Parathyroid adenoma (tissue), 2 donors: ENCODE measurements at regions not wholly inside any gene's neighbourhood (a gene's known extent, or its start where the extent isn't known, plus 50 kb on each side); places are given as distances from the start of the nearest gene placed in this dataset.

Experiments used
- H2AFZ ChIP-seq: fragments of 300-600 bp; sonication (generic); one replicate; pipeline ENCODE4 v1.7.0; 2017; ENCODE audit warnings: antibody characterized with exemption, mild to moderate bottlenecking
- H3K27ac ChIP-seq: fragments of 300-600 bp; sonication (generic); one replicate; pipeline ENCODE4 v1.7.0; 2017
- H3K27me3 ChIP-seq: fragments of 300-600 bp; sonication (generic); one replicate; pipeline ENCODE4 v1.7.0; 2017; ENCODE audit warnings: low read length; ENCODE audit not compliant: control insufficient read depth, insufficient read depth
- H3K36me3 ChIP-seq: fragments of 300-600 bp; sonication (generic); one replicate; pipeline ENCODE4 v1.7.0; 2017; ENCODE audit warnings: low read length; ENCODE audit not compliant: control insufficient read depth, insufficient read depth
- H3K4me1 ChIP-seq: fragments of 300-600 bp; sonication (generic); one replicate; pipeline ENCODE4 v1.7.0; 2017; ENCODE audit warnings: control low read depth
- H3K4me2 ChIP-seq: fragments of 300-600 bp; sonication (generic); one replicate; pipeline ENCODE4 v1.7.0; 2017; ENCODE audit warnings: low read length
- H3K4me3 ChIP-seq: fragments of 300-600 bp; sonication (generic); one replicate; pipeline ENCODE4 v1.7.0; 2017; ENCODE audit warnings: low read depth, low read length
- H3K79me2 ChIP-seq: fragments of 300-600 bp; sonication (generic); one replicate; pipeline ENCODE4 v1.7.0; 2017; ENCODE audit warnings: control low read depth
- H3K9ac ChIP-seq: fragments of 300-600 bp; sonication (generic); one replicate; pipeline ENCODE4 v1.7.0; 2017; ENCODE audit warnings: mild to moderate bottlenecking
- H3K9me3 ChIP-seq: fragments of 300-600 bp; sonication (generic); one replicate; pipeline ENCODE4 v1.7.0; 2017; ENCODE audit warnings: low read length; ENCODE audit not compliant: control insufficient read depth
- TF ChIP-seq, protein P1 (sequence below): fragments of 300-600 bp; sonication (generic); IDR thresholded peaks from one replicate; pipeline ENCODE4 v1.7.0; 2017; ENCODE audit warnings: antibody characterized with exemption, mild to moderate bottlenecking
- donor health status: primary hyperparathyroidism.

DNA sequence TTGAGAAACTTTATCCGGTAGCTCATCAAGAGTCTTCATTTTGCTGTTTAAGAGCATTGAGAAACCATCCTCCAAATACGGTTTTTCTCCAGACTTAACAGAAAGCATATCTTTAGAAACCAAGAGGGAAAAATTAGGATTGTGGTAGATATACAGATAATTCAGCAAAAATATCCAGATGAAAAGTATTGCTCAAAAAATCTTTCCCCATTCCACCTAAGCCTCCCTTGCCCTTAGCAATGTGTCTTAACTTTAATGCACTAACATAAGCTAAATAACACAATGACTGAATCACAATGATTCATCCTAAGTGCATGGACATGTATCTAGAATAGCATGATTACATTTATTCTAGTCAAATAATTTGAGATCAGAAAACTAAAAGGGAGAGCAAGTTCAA, 130.3 kb upstream of the TARS1 start:
- TF ChIP-seq, protein P1, sequence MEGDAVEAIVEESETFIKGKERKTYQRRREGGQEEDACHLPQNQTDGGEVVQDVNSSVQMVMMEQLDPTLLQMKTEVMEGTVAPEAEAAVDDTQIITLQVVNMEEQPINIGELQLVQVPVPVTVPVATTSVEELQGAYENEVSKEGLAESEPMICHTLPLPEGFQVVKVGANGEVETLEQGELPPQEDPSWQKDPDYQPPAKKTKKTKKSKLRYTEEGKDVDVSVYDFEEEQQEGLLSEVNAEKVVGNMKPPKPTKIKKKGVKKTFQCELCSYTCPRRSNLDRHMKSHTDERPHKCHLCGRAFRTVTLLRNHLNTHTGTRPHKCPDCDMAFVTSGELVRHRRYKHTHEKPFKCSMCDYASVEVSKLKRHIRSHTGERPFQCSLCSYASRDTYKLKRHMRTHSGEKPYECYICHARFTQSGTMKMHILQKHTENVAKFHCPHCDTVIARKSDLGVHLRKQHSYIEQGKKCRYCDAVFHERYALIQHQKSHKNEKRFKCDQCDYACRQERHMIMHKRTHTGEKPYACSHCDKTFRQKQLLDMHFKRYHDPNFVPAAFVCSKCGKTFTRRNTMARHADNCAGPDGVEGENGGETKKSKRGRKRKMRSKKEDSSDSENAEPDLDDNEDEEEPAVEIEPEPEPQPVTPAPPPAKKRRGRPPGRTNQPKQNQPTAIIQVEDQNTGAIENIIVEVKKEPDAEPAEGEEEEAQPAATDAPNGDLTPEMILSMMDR: no peak
- no peaks in the 10 kb centered on the region for H3K79me2 ChIP-seq
- H3K27ac ChIP-seq: no peak overlapping the region
- no peaks in the 10 kb centered on the region for H3K27me3 ChIP-seq
- H3K4me1 ChIP-seq: no peaks in the 10 kb centered on the region
- no peak overlapping the region for H3K4me3 ChIP-seq
- H3K9ac ChIP-seq: no peak overlapping the region
- H3K36me3 ChIP-seq: no peaks in the 10 kb centered on the region
- no peak overlapping the region for H3K4me2 ChIP-seq
- H3K9me3 ChIP-seq: no peaks in the 10 kb centered on the region
- no peak overlapping the region for H2AFZ ChIP-seq

DNA sequence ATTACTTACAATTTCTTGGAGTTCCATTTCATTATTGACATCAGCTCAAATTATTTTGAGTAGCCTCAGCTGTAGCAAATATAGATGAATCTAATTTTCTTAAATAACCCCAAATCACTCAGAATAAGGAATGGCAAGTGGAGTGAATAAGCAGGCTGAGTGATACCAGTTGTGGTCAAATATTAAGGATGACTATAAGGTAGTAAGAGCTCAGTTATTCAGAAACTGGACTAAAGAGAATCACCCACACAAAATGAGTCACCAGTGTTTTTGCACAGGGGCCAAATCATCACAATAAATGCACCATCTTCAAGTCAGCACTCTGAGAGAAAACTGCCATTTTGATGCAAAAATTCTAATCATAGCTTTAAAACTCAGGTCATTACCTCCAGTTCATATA, 128.9 kb upstream of the TARS1 start:
- Histone ChIP-seq H3K9ac (no peak overlapping the region), H3K9me3 (no peaks in the 10 kb centered on the region), H2AFZ (no peak overlapping the region), H3K4me1 (no peaks in the 10 kb centered on the region), H3K79me2 (no peaks in the 10 kb centered on the region), H3K4me2 (no peak overlapping the region), H3K27me3 (no peaks in the 10 kb centered on the region), H3K27ac (no peak overlapping the region), H3K4me3 (no peak overlapping the region), H3K36me3 (no peaks in the 10 kb centered on the region)
- TF ChIP-seq, protein P1: no peak

DNA sequence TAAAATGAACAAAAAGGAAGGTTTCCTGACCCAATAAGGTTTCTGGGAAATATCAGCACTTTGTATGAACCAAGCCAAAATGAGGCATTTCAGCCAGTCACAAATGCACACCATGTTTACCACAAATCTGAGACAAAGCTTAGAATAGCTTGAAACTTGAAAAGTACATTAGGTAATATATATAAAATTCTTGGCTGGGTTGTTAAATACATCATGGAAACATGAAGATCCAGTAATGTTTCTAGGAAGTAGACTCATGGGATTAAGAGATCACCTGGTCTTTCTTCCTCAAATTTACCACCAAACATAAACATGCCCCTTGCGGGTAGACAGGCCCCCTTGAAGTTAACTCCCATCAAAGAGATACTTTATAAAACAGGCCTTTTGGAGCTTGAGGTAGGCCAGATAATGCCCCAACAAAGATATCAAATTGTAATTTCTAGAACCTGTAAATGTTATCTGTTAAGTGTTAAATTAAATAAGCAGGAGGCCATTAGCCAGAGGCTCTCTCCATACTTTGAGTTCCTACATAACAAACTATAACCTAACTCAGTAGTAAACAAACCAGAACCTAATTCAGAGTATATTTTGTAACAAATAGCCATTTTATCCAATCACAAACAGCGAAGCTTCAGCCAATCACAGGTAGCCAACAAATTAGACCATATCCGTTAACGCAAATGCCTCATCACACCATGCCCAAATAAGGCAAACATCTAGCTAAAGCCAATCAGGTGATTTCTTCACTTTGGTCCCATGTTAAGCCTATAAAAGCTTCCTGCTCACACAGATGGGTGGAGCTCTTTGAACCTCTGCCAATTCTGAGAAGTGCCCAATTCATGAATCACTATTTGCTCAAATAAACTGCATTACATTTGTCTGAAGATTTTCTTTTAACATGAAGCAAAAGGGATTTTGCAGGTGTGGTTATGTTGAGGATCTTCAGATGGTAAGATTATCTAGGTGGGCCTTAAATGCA, 127.9 kb upstream of the TARS1 start:
- TF ChIP-seq, protein P1: no peak
- H3K36me3 ChIP-seq: no peaks in the 10 kb centered on the region
- no peak overlapping the region for H3K4me3 ChIP-seq
- H2AFZ ChIP-seq: no peak overlapping the region
- H3K79me2 ChIP-seq: no peaks in the 10 kb centered on the region
- H3K9me3 ChIP-seq: no peaks in the 10 kb centered on the region
- H3K4me2 ChIP-seq: no peak overlapping the region
- no peak overlapping the region for H3K27ac ChIP-seq
- H3K27me3 ChIP-seq: no peaks in the 10 kb centered on the region
- H3K4me1 ChIP-seq: no peaks in the 10 kb centered on the region
- no peak overlapping the region for H3K9ac ChIP-seq

DNA sequence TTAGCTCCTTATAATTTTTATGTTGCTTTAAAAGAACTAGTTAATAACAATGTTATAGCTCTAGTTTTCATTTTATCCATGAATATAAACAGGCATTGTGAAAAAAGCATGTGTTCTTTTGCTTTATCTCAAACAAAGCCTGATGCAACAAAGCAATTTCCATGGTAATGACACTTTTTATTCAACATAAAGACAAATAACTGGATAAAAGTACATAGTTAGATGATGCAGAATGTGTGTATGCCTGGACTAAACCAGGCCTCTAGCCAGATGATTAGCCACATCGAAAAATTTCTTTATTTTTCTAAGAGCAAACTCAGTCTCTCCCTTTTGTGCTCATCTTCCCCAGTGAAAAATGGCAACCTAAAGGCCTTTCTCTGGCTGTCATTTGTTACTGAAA, 125.6 kb upstream of the TARS1 start:
- H3K4me1 ChIP-seq: no peaks in the 10 kb centered on the region
- no peaks in the 10 kb centered on the region for H3K79me2 ChIP-seq
- H2AFZ ChIP-seq: no peak overlapping the region
- no peaks in the 10 kb centered on the region for H3K27me3 ChIP-seq
- H3K36me3 ChIP-seq: no peaks in the 10 kb centered on the region
- no peak overlapping the region for H3K4me2 ChIP-seq
- TF ChIP-seq, protein P1: no peak
- H3K9ac ChIP-seq: no peak overlapping the region
- no peak overlapping the region for H3K4me3 ChIP-seq
- no peaks in the 10 kb centered on the region for H3K9me3 ChIP-seq
- no peak overlapping the region for H3K27ac ChIP-seq

DNA sequence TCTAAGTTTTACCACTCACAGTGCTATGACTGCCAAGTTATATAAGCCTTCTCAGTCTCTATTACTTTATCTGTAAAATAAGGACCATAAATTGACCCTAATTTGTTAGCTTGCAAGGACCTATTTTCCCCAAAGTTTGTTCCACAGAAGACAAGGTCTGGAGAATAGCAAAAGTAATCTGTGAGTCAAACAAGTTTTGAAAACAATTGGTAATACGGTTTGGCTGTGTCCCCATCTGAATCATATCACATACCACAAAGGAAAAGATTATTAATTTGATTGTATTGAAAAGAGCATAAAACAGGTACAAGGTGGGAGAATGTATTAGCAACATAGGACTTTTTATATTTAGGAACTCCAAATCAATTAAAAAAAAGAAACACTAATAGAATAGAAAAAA, 124.0 kb upstream of the TARS1 start:
- Histone ChIP-seq H3K79me2 (no peaks in the 10 kb centered on the region), H3K27me3 (no peaks in the 10 kb centered on the region), H3K36me3 (no peaks in the 10 kb centered on the region), H3K9me3 (no peaks in the 10 kb centered on the region), H3K4me2 (no peak overlapping the region), H3K4me3 (no peak overlapping the region), H3K4me1 (no peaks in the 10 kb centered on the region), H3K9ac (no peak overlapping the region), H3K27ac (no peak overlapping the region), H2AFZ (no peak overlapping the region)
- TF ChIP-seq, protein P1: no peak
